GM23338 (cell line): ENCODE measurements at regions not wholly inside any gene's neighbourhood (a gene's known extent, or its start where the extent isn't known, plus 50 kb on each side); places are given as distances from the start of the nearest gene placed in this dataset.

ENCODE experiments used
- ATAC-seq: fragments of 200-7000 bp; cut with Tn5 transposase; 3 replicates; pipeline ENCODE4 v1.9.1; 2020
- DNase-seq: peaks from one replicate; pipeline ENCODE4 v3.0.0-alpha.2; 2015; ENCODE audit warnings: low spot score
- H2AFZ ChIP-seq: fragments of 200-600 bp; sonication (generic); 2 replicates; pipeline ENCODE4 v1.8.0; 2016; ENCODE audit warnings: antibody characterized with exemption, mild to moderate bottlenecking, moderate library complexity
- H3F3A ChIP-seq: fragments of 200-600 bp; sonication (generic); replicated peaks from 2 replicates; pipeline ENCODE4 v1.8.0; 2017; ENCODE audit warnings: antibody characterized with exemption, mixed run types, low read depth
- H3K27ac ChIP-seq: fragments of 200-600 bp; sonication (generic); 2 replicates; pipeline ENCODE4 v1.6.1; 2016; ENCODE audit warnings: low read depth
- H3K27me3 ChIP-seq: fragments of 200-600 bp; sonication (generic); 2 replicates; pipeline ENCODE4 v1.8.0; 2016; ENCODE audit warnings: mild to moderate bottlenecking, mixed run types, moderate library complexity; ENCODE audit not compliant: insufficient read depth
- H3K36me3 ChIP-seq: fragments of 200-600 bp; sonication (generic); 2 replicates; pipeline ENCODE4 v1.8.0; 2016; ENCODE audit warnings: mild to moderate bottlenecking; ENCODE audit not compliant: insufficient read depth
- H3K4me1 ChIP-seq: fragments of 200-600 bp; sonication (generic); 2 replicates; pipeline ENCODE4 v1.8.0; 2016; ENCODE audit warnings: mild to moderate bottlenecking, moderate library complexity; ENCODE audit not compliant: insufficient read depth
- H3K4me2 ChIP-seq: fragments of 200-600 bp; sonication (generic); 2 replicates; pipeline ENCODE4 v1.7.1; 2017; ENCODE audit warnings: mixed run types
- H3K4me3 ChIP-seq: fragments of 200-600 bp; sonication (generic); 2 replicates; pipeline ENCODE4 v1.6.1; 2016; ENCODE audit warnings: mixed run types
- H3K79me2 ChIP-seq: fragments of 200-600 bp; sonication (generic); replicated peaks from 2 replicates; pipeline ENCODE4 v1.8.0; 2017; ENCODE audit warnings: mild to moderate bottlenecking; ENCODE audit not compliant: insufficient read depth
- H3K9me2 ChIP-seq: fragments of 200-600 bp; sonication (generic); 2 replicates; pipeline ENCODE4 v1.8.0; 2017; ENCODE audit not compliant: insufficient read depth
- H4K20me1 ChIP-seq: fragments of 200-600 bp; sonication (generic); replicated peaks from 2 replicates; pipeline ENCODE4 v1.8.0; 2017; ENCODE audit warnings: mild to moderate bottlenecking; ENCODE audit not compliant: insufficient read depth
- H3K27ac Mint-ChIP-seq: 2 replicates; pipeline ENCODE4 v1.8.0; 2020; ENCODE audit warnings: inconsistent platforms, mild to moderate bottlenecking, moderate library complexity, mixed read lengths
- H3K27me3 Mint-ChIP-seq: 3 replicates; pipeline ENCODE4 v1.8.0; 2022; ENCODE audit warnings: low read depth, mild to moderate bottlenecking, moderate library complexity, mixed read lengths, inconsistent platforms; ENCODE audit not compliant: insufficient read depth, poor library complexity
- H3K36me3 Mint-ChIP-seq: 3 replicates; pipeline ENCODE4 v1.8.0; 2021; ENCODE audit warnings: low read depth, mild to moderate bottlenecking, inconsistent platforms, moderate library complexity, mixed read lengths
- H3K4me1 Mint-ChIP-seq: 3 replicates; pipeline ENCODE4 v1.8.0; 2020; ENCODE audit warnings: mild to moderate bottlenecking, inconsistent platforms, mixed read lengths
- H3K4me3 Mint-ChIP-seq: 3 replicates; pipeline ENCODE4 v1.8.0; 2021; ENCODE audit warnings: moderate library complexity, mild to moderate bottlenecking, inconsistent platforms, mixed read lengths
- H3K9me3 Mint-ChIP-seq: 3 replicates; pipeline ENCODE4 v1.8.0; 2020; ENCODE audit warnings: moderate library complexity, mild to moderate bottlenecking, inconsistent platforms, mixed read lengths
- CREB1 ChIP-seq: fragments of 250-450 bp; sonication (Bioruptor Pico); IDR thresholded peaks from 2 replicates; pipeline ENCODE4 v1.5.0; 2020; ENCODE audit warnings: low read depth, mild to moderate bottlenecking, moderate library complexity
- ETS1 ChIP-seq: IDR thresholded peaks from 2 replicates; pipeline ENCODE4 v1.6.1; 2016; ENCODE audit warnings: antibody characterized with exemption
- EZH2 ChIP-seq: fragments of 200-600 bp; sonication (generic); IDR thresholded peaks from one replicate; pipeline ENCODE4 v1.8.0; 2017; ENCODE audit warnings: antibody characterized with exemption, mild to moderate bottlenecking, low read depth; ENCODE audit not compliant: unreplicated experiment
- EZH2phosphoT487 ChIP-seq: fragments of 200-600 bp; sonication (generic); IDR thresholded peaks from one replicate; pipeline ENCODE4 v1.8.1; 2018; ENCODE audit warnings: antibody characterized with exemption; ENCODE audit not compliant: unreplicated experiment
- JUNB ChIP-seq: IDR thresholded peaks from one replicate; pipeline ENCODE4 v1.6.1; 2016; ENCODE audit warnings: antibody characterized with exemption; ENCODE audit not compliant: unreplicated experiment
- NANOG ChIP-seq: IDR thresholded peaks from 2 replicates; pipeline ENCODE4 v1.6.1; 2016; ENCODE audit warnings: antibody characterized with exemption, borderline replicate concordance
- POLR2AphosphoS5 ChIP-seq: IDR thresholded peaks from 2 replicates; pipeline ENCODE4 v1.6.1; 2016; ENCODE audit warnings: antibody characterized with exemption, low read depth
- REST ChIP-seq: IDR thresholded peaks from one replicate; pipeline ENCODE4 v1.6.1; 2018; ENCODE audit warnings: antibody characterized with exemption; ENCODE audit not compliant: unreplicated experiment
- STAT1 ChIP-seq: IDR thresholded peaks from one replicate; pipeline ENCODE4 v1.6.1; 2016; ENCODE audit warnings: antibody characterized with exemption; ENCODE audit not compliant: unreplicated experiment
- ZNF114 ChIP-seq: fragments of 250-450 bp; sonication (Bioruptor Pico); IDR thresholded peaks from 2 replicates; pipeline ENCODE4 v1.5.0; 2020; ENCODE audit warnings: mild to moderate bottlenecking, moderate library complexity
- ZNF331 ChIP-seq: fragments of 250-450 bp; sonication (Bioruptor Pico); IDR thresholded peaks from 2 replicates; pipeline ENCODE4 v1.5.0; 2020; ENCODE audit warnings: low read depth, mild to moderate bottlenecking, moderate library complexity
- TF ChIP-seq, protein P1 (sequence below): fragments of 250-450 bp; sonication (Bioruptor Pico); IDR thresholded peaks from 2 replicates; pipeline ENCODE4 v1.5.0; 2020; ENCODE audit warnings: mild to moderate bottlenecking, moderate library complexity
- TF ChIP-seq, protein P2 (sequence below), 2 experiments: fragments of 200-600 bp in 1 of 2; sonication (generic) in 1 of 2; conservative IDR thresholded peaks; 2 replicates each; pipeline versions ENCODE4 v1.5.1 to v1.6.1; 2016 to 2017; ENCODE audit warnings: antibody characterized with exemption in 2 of 2, low read depth in 2 of 2, mild to moderate bottlenecking in 2 of 2, moderate library complexity in 1 of 2

- Histone ChIP-seq H2AFZ (peak overlapping the region; percentile 83; the same call in 1 of the 2 replicates), H3K27ac (no peak overlapping the region), H3K4me1 (no peaks in the 10 kb centered on the region), H3K36me3 (no peaks in the 10 kb centered on the region), H3K4me2 (no peak overlapping the region), H3K9me2 (no peaks in the 10 kb centered on the region), H3F3A (no peaks in the 10 kb centered on the region), H3K4me3 (no peak overlapping the region), H4K20me1 (no peaks in the 10 kb centered on the region), H3K27me3 (no peaks in the 10 kb centered on the region), H3K79me2 (no peaks in the 10 kb centered on the region)
- Mint-ChIP-seq H3K36me3 (no peaks in the 10 kb centered on the region; the same call in 2 of the 3 replicates), H3K4me3 (no peak overlapping the region), H3K27me3 (no peaks in the 10 kb centered on the region), H3K27ac (no peak overlapping the region), H3K4me1 (peaks cover 8% of the 10 kb centered on the region; the same call in 2 of the 3 replicates), H3K9me3 (no peaks in the 10 kb centered on the region)
- DNase-seq (no peak), ATAC-seq (no peak)
- TF ChIP-seq NANOG (no peak), EZH2phosphoT487 (no peak), STAT1 (no peak), JUNB (no peak), REST (no peak), ETS1 (no peak), CREB1 (CRISPR knock-in tag) (no peak), ZNF331 (CRISPR knock-in tag) (no peak), ZNF114 (CRISPR knock-in tag) (no peak), EZH2 (no peak), POLR2AphosphoS5 (no peak)
- TF ChIP-seq, protein P1, sequence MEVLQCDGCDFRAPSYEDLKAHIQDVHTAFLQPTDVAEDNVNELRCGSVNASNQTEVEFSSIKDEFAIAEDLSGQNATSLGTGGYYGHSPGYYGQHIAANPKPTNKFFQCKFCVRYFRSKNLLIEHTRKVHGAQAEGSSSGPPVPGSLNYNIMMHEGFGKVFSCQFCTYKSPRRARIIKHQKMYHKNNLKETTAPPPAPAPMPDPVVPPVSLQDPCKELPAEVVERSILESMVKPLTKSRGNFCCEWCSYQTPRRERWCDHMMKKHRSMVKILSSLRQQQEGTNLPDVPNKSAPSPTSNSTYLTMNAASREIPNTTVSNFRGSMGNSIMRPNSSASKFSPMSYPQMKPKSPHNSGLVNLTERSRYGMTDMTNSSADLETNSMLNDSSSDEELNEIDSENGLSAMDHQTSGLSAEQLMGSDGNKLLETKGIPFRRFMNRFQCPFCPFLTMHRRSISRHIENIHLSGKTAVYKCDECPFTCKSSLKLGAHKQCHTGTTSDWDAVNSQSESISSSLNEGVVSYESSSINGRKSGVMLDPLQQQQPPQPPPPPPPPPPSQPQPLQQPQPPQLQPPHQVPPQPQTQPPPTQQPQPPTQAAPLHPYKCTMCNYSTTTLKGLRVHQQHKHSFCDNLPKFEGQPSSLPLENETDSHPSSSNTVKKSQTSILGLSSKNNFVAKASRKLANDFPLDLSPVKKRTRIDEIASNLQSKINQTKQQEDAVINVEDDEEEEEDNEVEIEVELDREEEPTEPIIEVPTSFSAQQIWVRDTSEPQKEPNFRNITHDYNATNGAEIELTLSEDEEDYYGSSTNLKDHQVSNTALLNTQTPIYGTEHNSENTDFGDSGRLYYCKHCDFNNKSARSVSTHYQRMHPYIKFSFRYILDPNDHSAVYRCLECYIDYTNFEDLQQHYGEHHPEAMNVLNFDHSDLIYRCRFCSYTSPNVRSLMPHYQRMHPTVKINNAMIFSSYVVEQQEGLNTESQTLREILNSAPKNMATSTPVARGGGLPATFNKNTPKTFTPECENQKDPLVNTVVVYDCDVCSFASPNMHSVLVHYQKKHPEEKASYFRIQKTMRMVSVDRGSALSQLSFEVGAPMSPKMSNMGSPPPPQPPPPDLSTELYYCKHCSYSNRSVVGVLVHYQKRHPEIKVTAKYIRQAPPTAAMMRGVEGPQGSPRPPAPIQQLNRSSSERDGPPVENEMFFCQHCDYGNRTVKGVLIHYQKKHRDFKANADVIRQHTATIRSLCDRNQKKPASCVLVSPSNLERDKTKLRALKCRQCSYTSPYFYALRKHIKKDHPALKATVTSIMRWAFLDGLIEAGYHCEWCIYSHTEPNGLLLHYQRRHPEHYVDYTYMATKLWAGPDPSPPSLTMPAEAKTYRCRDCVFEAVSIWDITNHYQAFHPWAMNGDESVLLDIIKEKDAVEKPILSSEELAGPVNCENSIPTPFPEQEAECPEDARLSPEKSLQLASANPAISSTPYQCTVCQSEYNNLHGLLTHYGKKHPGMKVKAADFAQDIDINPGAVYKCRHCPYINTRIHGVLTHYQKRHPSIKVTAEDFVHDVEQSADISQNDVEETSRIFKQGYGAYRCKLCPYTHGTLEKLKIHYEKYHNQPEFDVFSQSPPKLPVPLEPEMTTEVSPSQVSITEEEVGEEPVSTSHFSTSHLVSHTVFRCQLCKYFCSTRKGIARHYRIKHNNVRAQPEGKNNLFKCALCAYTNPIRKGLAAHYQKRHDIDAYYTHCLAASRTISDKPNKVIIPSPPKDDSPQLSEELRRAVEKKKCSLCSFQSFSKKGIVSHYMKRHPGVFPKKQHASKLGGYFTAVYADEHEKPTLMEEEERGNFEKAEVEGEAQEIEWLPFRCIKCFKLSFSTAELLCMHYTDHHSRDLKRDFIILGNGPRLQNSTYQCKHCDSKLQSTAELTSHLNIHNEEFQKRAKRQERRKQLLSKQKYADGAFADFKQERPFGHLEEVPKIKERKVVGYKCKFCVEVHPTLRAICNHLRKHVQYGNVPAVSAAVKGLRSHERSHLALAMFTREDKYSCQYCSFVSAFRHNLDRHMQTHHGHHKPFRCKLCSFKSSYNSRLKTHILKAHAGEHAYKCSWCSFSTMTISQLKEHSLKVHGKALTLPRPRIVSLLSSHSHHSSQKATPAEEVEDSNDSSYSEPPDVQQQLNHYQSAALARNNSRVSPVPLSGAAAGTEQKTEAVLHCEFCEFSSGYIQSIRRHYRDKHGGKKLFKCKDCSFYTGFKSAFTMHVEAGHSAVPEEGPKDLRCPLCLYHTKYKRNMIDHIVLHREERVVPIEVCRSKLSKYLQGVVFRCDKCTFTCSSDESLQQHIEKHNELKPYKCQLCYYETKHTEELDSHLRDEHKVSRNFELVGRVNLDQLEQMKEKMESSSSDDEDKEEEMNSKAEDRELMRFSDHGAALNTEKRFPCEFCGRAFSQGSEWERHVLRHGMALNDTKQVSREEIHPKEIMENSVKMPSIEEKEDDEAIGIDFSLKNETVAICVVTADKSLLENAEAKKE (CRISPR knock-in tag) = no peak
- TF ChIP-seq, protein P2, sequence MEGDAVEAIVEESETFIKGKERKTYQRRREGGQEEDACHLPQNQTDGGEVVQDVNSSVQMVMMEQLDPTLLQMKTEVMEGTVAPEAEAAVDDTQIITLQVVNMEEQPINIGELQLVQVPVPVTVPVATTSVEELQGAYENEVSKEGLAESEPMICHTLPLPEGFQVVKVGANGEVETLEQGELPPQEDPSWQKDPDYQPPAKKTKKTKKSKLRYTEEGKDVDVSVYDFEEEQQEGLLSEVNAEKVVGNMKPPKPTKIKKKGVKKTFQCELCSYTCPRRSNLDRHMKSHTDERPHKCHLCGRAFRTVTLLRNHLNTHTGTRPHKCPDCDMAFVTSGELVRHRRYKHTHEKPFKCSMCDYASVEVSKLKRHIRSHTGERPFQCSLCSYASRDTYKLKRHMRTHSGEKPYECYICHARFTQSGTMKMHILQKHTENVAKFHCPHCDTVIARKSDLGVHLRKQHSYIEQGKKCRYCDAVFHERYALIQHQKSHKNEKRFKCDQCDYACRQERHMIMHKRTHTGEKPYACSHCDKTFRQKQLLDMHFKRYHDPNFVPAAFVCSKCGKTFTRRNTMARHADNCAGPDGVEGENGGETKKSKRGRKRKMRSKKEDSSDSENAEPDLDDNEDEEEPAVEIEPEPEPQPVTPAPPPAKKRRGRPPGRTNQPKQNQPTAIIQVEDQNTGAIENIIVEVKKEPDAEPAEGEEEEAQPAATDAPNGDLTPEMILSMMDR (conservative IDR thresholded peaks at IDR 0.05; ENCODE audit: low read depth in 2 of 2) = no peak
Observed at GRCh38 chr6:92110403-92110802, 1309.0 kb downstream of the EPHA7 start.
